ENCODE measurements at regions not wholly inside any gene's neighbourhood (a gene's known extent, or its start where the extent isn't known, plus 50 kb on each side); places are given as distances from the start of the nearest gene placed in this dataset.

DNA sequence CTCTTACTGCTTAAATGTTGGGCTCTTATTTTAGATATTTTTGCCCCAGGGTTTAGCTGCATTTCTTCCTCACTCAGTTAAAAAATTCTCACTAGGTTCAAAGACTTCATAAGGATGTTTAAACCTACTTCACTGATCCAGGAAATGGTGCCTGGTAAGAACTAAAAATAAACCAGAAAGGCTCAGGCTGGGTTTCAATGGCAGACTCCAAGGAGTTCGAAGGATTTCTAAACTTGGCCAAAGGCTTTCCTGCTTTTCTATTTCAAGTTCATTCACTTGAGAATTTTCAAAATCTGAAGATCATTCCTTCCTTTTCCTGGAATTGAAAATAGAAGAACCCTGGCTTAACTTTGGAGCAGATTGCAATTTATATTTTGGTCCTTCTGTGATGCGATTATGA, 193.0 kb upstream of the MAP1B start:
- H3K27me3 ChIP-seq, result no peaks in the 10 kb centered on the region
- H3K9me3 ChIP-seq, result no peaks in the 10 kb centered on the region
- no peaks in the 10 kb centered on the region for H3K4me1 ChIP-seq (ENCODE audit: control insufficient read depth in 1 of 2, insufficient read depth in 1 of 2, low read depth in 1 of 2, low read length in 1 of 2)
- H3K4me3 ChIP-seq (ENCODE audit: low read depth in 1 of 2, low read length in 1 of 2), result no peak overlapping the region
- no peak overlapping the region for H3K27ac ChIP-seq
- no peaks in the 10 kb centered on the region for H3K36me3 ChIP-seq
- TF ChIP-seq, protein P1, sequence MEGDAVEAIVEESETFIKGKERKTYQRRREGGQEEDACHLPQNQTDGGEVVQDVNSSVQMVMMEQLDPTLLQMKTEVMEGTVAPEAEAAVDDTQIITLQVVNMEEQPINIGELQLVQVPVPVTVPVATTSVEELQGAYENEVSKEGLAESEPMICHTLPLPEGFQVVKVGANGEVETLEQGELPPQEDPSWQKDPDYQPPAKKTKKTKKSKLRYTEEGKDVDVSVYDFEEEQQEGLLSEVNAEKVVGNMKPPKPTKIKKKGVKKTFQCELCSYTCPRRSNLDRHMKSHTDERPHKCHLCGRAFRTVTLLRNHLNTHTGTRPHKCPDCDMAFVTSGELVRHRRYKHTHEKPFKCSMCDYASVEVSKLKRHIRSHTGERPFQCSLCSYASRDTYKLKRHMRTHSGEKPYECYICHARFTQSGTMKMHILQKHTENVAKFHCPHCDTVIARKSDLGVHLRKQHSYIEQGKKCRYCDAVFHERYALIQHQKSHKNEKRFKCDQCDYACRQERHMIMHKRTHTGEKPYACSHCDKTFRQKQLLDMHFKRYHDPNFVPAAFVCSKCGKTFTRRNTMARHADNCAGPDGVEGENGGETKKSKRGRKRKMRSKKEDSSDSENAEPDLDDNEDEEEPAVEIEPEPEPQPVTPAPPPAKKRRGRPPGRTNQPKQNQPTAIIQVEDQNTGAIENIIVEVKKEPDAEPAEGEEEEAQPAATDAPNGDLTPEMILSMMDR (IDR thresholded peaks at IDR 0.05), result no peak

- Histone ChIP-seq H3K4me3 (ENCODE audit: low read depth in 1 of 2, low read length in 1 of 2) (no peak overlapping the region), H3K9me3 (no peaks in the 10 kb centered on the region), H3K27ac (no peak overlapping the region), H3K4me1 (ENCODE audit: control insufficient read depth in 1 of 2, insufficient read depth in 1 of 2, low read depth in 1 of 2, low read length in 1 of 2) (no peaks in the 10 kb centered on the region), H3K36me3 (no peaks in the 10 kb centered on the region), H3K27me3 (no peaks in the 10 kb centered on the region)
- TF ChIP-seq, protein P1 (IDR thresholded peaks at IDR 0.05), result no peak
Observed at GRCh38 chr5:71922584-71923106, 184.6 kb upstream of the MAP1B start.

GRCh38 chr5:71923755-71924154, 183.5 kb upstream of the MAP1B start:
- Histone ChIP-seq H3K27me3 (no peaks in the 10 kb centered on the region), H3K27ac (no peak overlapping the region), H3K9me3 (no peaks in the 10 kb centered on the region), H3K36me3 (no peaks in the 10 kb centered on the region), H3K4me3 (ENCODE audit: low read depth in 1 of 2, low read length in 1 of 2) (no peak overlapping the region), H3K4me1 (ENCODE audit: control insufficient read depth in 1 of 2, insufficient read depth in 1 of 2, low read depth in 1 of 2, low read length in 1 of 2) (no peaks in the 10 kb centered on the region)
- TF ChIP-seq, protein P1 (IDR thresholded peaks at IDR 0.05), result no peak

GRCh38 chr5:71924325-71924724, 182.9 kb upstream of the MAP1B start:
- Histone ChIP-seq H3K36me3 (no peaks in the 10 kb centered on the region), H3K4me3 (ENCODE audit: low read depth in 1 of 2, low read length in 1 of 2) (no peak overlapping the region), H3K27ac (no peak overlapping the region), H3K9me3 (no peaks in the 10 kb centered on the region), H3K4me1 (ENCODE audit: control insufficient read depth in 1 of 2, insufficient read depth in 1 of 2, low read depth in 1 of 2, low read length in 1 of 2) (no peaks in the 10 kb centered on the region), H3K27me3 (no peaks in the 10 kb centered on the region)
- TF ChIP-seq, protein P1 (IDR thresholded peaks at IDR 0.05), result no peak

GRCh38 chr5:71924980-71925379, 182.3 kb upstream of the MAP1B start:
- H3K27me3 ChIP-seq, result no peaks in the 10 kb centered on the region
- H3K36me3 ChIP-seq, result no peaks in the 10 kb centered on the region
- no peak overlapping the region for H3K27ac ChIP-seq
- H3K9me3 ChIP-seq, result no peaks in the 10 kb centered on the region
- H3K4me1 ChIP-seq (ENCODE audit: control insufficient read depth in 1 of 2, insufficient read depth in 1 of 2, low read depth in 1 of 2, low read length in 1 of 2), result no peaks in the 10 kb centered on the region
- TF ChIP-seq, protein P1 (IDR thresholded peaks at IDR 0.05), result no peak
- no peak overlapping the region for H3K4me3 ChIP-seq (ENCODE audit: low read depth in 1 of 2, low read length in 1 of 2)

- TF ChIP-seq, protein P1 (IDR thresholded peaks at IDR 0.05), result no peak
Observed at GRCh38 chr5:71925608-71926091, 181.6 kb upstream of the MAP1B start.

More at GRCh38 chr5:71925608-71926091, 181.6 kb upstream of the MAP1B start:
- Histone ChIP-seq H3K27ac (no peak overlapping the region), H3K4me3 (ENCODE audit: low read depth in 1 of 2, low read length in 1 of 2) (no peak overlapping the region), H3K9me3 (no peaks in the 10 kb centered on the region), H3K36me3 (no peaks in the 10 kb centered on the region), H3K4me1 (ENCODE audit: control insufficient read depth in 1 of 2, insufficient read depth in 1 of 2, low read depth in 1 of 2, low read length in 1 of 2) (no peaks in the 10 kb centered on the region), H3K27me3 (no peaks in the 10 kb centered on the region)

All from neutrophil (primary cell).